ENCODE measurements at regions not wholly inside any gene's neighbourhood (a gene's known extent, or its start where the extent isn't known, plus 50 kb on each side); places are given as distances from the start of the nearest gene placed in this dataset.
A peak's percentile ranks its signal among the peaks of the same experiment; 100 is the strongest.
"Not testable (repeated sequence)": the region's sequence is repeated elsewhere in the genome, so short reads cannot be mapped to it uniquely, and the experiment has no call there.

DNA sequence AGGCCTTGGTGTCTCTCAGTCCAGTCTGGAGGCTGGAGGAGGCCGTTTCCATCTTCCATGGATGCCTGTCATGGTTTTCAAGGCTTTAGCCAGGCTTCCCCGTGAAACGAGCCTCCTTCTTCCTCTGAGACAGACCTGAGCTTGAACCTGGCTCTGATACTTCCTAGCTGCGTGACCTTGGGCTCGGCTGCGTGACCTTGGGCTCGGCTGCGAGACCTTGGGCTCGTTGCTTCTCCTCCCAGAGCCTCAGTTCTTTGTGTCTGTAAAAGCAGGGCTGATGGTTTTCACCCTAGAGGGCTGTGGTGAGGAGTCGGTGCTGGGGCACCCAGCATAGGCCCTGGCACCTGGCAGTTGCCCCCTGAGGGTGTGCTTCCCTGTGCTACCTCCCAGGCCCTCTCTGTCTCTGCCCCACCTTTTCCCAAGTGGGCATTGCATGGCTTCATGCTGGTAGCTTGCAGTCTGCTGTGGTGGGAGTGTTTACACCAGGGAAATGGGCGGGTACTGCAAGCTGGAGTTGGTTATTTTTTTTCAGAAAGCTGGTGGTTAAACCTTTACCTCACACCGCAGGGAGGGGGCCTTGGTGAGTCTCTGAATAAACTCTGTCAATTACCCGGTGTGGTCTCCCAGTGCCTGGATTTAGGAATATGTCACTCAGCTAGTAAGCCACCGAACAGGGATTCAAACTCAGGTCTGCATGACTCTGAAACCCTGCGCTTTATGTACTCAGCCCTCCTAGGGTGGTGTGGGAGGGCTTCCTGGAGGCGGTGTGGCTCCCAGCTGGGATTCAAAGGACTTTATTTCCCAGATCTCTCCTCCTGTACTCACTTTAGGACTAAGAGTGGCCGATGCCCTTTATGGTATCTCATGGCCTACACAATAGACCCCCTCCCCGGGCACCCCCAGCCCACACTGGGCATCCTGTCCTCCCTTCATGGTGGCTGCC lies 129.0 kb upstream of the CIBAR2 start:
- no peak for DNase-seq

DNA sequence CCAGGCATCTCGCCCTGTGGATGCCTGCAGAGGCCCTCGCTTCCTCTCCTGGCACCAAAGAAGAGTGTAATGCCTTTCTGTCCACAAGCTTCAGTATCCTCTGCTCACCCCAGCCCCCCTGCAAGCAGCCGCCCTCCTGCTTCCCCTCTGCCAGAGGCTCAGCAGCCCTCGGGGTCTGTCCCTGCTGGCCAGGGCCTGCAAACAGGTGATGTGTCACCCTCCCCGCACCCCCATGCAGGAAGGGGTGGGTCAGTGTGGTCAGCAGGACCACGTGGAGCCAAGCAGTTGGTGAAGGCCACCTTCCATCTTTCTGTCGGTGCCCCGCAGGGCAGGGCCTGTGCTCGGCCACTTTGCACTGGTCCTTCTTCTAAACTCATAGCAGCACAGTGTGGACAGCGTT lies 129.9 kb upstream of the CIBAR2 start:
- DNase-seq, result no peak

DNA sequence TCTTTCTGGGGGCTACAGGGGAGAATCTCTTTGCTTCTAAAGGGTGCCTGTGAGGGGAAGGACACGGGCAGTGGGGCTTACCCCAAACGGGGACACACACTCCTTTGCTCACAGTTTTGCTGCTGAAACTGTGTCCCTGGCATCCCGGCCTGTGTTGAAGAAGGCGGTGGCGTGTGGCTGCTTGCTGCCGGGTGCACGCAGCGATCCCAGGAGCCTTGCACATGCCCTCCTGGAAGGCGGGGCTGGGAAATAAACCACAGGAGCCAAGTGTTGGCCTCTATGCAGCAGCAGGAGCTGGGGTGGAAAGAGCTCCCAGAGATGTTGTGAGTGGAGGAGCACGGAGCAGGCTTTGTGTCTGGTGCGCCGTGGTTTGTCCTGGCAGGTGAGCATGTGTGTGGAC lies 131.0 kb upstream of the CIBAR2 start:
- DNase-seq, result no peak

DNA sequence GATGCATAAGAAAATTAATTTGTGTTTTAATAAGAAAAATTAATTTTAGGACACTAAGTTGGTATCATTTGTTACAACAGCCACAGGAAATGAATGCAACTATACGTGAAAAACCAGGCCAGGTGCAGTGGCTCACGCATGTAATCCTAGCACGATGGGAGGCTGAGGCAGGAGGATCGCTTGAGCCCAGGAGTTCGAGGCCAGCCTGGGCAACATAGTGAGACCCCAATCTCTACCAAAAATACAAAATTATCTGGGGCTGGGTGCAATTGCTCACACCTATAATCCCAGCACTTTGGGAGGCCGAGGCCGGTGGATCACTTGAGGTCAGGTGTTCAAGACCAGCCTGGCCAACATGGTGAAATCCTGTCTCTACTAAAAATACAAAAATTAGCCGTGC lies 132.2 kb upstream of the CIBAR2 start:
- DNase-seq, result not testable (repeated sequence)

DNA sequence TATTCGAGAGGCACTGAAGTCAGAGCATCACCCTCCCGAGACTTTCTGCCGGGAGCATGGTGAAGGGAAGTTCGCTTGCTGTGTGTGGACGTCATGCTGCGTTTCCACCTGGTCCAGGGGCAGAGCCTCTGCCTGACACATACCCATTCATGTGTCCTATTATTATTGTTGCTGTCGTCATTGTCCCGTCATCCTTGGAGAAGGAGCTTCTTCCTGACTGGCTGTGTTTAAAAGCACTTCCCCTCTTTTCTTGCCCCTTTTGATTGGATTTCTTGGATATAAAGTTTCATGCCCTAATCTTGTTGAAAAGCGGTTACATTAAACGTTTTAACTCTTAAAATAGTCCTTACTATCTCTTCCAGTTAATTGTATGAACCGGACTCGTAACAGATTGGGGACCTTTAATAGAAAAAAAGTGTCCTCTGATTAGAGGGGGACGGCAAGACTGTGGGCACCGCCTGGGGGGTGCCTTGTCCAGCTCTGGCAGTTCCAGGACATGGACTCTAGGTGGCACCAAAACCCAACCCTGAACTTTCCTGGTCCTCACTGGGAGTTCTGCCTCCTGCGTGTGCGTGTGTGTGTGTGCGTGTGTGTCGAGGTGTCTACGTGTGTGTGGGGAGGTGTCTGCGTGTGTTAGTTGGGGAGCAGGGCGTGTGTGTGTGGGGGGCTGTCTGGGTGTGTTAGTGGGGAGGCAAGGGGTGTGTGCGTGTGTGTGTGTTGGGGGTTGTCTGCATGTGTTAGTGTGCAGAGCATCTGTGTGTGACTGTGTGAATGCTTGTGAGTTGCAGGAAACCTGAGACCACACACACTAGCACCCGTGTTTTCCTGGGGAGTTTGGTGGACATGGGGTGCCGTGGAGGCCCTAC lies 133.3 kb upstream of the CIBAR2 start:
- DNase-seq, result peak; percentile 82

DNA sequence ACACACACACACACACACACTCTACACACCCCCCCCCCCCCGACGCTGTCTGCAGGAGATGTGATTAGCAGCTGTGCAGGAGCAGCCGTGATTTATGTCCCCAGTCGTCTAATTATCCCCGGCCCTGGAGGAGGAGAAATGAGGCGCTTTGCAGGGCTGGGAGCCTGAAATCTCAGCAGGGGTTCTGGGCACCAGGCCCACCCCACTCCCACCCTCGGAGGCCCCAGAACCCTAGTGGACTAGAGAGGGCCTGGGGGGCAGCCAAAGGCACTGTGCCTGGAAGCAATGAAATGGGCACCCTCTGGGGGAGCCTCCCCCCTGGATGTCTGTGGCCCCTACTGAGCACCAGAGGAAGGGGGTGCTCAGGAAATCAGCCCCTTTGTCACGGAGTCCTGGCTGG lies 134.2 kb upstream of the CIBAR2 start:
- DNase-seq, result peak; percentile 72

DNA sequence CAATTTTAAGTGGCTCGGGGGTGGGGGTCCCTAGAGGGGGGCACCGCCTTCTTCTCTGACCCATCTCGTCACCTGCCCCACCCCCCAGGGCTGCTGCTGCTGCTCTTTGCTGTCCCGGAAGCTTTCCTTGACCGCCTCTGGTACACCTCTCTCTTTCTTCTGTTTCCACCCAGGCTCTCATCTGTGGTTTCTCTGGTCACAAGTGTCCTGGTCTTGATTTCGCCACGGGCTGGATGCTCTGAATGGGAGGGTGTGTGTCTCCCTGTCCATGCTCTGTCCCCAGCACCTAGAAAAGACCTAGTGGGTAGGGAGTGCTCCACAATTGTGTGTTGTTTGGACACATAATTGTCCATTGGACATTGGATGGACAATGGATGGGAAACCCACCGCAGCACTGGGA lies 134.7 kb upstream of the CIBAR2 start:
- no peak for DNase-seq

DNA sequence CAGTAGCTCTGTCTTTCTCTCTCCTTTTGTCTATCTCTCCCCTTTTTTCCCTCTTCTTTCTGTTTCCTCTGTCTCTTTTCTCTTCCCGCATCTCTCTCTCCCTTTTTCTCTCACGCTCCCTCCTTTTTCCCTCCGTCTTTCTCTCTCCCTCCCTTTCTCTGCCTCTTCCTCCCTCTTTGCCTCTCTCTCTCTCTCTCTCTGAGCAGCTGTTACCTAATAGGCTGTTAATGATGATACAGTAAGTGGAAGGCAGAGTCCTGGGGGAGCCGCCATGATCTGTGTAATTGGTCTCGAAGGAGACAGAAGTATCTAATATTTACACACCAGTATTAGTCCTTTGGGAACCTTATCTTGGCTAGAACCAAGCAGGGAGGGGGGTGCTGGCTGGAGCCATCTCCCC lies 136.1 kb upstream of the CIBAR2 start:
- no peak for DNase-seq

DNA sequence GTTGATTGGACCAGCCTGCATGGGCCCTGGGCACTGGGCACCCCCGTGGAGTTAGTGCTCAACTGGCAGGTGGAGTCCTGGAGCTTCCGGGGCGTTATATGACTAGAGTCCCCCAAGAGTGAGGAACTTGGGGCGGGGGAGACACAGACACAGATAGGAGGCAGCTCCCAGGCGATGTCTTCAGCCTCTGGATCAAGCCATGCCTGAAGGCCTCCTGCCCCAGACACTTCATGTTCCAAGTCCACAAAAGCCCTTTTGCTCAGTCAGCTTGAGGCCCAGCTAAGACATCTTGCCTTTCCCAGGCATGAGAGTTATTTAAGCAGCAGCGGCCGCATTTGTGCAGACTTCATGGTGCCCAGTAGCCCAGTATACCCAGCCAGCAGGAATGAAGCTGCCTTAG lies 136.6 kb upstream of the CIBAR2 start:
- DNase-seq, result no peak

DNA sequence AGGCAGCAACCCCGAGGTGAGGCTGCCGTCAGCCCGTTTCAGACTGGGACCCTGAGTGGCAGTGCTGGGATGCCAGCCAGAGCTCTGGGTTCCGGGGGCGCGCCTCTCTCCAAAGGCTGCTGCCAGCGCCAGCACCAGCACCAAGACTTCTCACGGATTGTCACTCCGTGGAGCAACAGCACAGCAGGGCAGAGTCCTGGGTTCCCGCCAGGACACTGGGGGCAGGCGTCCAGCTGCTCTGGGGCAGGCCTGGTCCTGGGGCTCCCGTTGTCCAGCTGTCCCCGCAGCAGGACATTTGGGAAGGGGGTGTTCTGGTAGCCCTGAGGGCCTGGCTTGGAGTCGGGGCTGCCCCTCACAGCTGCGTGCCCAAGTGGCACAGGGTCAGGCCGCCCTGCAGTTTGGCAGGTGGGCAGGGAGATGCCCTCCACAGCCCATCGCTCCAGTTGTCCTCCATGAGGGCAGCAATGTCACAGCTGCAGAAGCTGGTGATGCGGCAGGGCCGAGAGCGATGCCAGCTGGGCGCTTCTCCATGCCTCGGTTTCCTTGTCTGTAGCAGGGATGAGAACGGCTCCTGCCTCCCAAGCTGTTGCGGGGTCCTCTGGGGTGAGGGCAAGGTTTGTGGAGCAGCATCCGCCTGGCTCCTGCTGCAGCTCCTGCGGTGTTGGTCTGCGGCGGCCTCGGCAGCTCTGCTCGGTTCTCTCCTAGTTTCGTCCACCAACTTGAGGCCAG lies 137.3 kb upstream of the CIBAR2 start:
- DNase-seq, result no peak

DNA sequence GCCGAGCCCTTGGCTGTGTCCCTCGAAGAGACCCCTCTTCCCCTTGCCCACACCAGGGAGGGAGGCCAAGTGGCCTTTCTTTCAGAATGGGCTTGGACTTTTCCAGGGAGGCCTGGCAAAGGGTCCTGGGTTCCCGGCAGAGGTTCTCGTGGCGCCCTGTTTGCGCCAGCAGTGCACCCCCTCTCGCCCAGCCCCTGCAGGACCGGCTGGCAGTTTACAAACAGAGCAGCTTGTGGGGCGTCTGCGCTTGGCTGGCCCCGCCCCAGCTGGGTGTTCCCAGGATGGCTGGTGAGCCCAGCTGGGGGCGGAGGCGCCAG lies 137.8 kb upstream of the CIBAR2 start:
- no peak for DNase-seq

DNA sequence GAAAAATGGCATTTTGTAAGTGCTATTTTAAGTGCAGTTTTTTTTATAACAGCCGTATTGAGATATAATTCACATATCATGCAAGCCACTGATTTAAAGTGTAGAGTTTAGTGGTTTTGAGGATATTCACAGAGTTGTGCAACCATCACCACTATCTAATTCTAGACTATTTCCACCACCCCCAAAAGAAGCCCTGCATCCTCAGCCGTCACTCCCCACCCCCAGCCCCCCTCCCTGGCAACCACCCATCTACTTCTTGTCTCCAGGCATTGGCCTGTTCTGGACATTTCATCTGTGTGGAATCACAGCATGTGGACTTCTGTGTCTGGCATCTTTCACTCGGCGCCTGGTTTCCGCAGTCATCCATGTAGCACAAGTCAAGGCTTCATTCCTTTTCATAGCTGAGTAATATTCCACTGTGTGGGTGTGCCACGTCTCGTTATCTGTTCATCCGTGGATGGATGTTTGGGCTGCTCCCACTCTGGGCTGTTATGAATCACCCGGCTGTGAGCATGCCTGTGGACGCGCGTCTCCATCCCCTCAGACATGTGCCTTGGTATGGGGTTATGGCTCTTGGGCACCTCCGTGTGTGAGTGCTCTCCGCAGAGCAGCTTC lies 138.4 kb upstream of the CIBAR2 start:
- DNase-seq, result peak; percentile 88

DNA sequence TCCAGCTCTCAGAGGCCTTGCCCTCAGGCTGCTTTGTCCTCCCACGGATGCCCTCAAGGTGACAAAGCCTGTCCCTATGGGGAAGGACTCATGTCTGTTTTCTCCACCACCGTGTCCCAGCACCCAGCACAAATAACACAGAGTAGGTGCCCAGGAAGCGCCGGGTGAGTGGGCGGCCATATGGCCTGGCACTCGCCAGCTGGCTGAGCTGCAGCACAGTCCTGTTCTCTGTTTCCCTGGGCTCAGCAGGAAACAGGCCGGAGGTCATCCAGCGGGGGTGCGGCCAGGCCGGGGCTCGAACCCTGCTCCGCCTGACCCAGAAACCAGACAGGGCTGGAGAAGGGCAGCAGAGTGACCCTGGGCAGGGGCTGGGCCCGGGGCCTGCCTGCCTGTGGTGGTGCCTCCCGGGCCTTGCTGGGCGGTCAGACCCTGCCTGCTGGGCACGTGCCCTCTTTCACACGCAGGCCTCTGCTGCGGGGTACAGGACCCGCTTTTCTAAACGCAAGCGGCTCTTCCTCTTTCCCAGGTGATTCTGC lies 139.0 kb upstream of the CIBAR2 start:
- no peak for DNase-seq

DNA sequence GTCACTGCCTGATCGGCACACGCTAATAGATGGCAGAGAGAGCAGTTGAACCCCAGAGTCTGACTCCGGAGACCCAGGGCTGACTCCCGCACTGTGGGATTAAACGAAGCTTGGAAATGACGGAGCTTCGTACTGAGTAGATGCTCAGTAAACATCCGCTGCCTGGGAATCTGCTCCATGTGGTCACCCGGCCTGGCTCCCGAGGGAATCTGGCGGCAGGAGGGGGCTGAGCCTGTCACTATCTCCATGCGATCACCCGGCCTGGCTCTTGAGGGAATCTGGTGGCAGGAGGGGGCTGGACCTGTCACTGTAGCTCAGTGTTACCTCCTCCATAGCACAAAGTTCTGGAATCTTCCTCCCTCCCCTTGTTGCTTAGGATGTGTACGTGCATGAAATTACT lies 139.7 kb upstream of the CIBAR2 start:
- no peak for DNase-seq

DNA sequence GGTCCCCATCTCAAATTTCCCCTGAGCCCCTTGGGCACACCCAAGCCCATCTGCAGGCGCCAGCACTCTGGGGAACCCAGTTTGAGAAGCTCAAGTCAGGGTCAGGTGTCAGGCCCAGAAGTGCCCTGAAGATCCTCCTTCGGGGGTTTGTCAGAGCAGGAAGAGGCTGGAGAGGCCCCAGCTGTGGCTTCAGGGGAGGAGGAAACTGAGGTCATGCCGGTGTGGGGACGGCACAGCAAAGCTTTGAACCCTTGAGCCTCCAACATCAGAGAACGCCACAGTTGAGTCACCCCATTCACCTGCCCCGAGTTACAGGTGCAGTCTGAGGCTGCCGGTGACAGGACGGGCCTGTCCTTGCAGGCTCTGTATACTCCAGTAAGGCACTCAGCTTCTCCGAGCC lies 140.2 kb upstream of the CIBAR2 start:
- no peak for DNase-seq

DNA sequence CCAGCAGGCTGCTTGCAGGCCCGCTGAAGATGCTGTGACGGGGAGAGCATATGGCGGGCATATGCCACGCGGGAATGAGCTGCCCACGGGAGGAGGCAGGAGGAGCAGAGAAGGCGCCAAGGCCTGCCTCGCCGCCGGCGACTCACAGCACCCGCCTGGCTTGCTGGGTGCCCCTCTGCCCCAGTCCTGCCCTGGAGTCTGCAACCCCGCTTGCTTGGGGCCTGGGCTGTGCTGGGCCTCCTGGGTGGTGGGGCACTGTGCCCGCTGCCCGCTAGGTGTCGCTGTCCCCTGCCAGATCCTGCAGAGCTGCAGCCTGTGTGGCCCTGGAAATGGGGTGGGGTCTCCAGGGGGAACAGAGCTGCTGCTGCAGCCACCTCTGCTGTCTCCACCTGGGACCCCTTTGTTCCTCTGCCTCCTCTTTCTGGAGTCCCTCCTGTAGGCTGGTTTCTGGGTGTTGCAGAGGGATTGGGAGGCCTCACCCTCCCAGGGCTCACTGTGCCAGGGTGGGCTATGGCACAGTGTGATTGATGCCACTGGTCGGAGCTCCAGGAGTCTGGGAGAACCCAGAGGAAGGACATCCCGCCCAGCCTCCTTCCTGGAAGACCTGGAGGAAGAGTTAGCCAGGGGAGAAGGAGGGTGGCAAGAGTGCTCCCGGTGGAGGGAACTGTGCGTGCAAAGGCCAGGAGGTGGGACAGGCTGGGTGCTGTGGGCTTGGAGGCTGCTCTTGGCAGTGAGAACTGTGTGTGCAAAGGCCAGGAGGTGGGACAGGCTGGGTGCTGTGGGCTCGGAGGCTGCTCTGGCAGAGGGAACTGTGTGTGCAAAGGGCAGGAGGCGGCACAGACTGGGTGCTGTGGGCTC lies 141.0 kb upstream of the CIBAR2 start:
- DNase-seq, result peak; percentile 24

DNA sequence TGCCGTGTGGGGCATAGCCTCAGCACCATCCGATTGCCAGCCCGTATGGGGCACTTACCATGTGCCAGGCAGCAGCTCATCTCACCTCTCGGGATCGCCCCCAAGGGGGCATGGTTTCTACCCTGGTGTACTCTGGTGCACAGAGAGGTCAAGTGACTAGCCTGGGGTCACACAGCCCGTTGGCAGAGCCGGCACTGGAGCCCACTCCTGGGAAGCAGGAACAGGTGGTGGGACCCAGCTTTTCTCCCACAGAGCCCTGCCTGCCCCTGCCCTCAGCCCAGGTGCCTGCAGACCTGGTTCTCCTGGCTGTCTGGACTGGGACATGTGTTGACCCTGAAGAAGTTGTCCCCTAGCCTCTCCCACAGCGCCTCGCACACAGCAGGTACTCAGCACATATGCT lies 141.8 kb upstream of the CIBAR2 start:
- DNase-seq, result no peak

DNA sequence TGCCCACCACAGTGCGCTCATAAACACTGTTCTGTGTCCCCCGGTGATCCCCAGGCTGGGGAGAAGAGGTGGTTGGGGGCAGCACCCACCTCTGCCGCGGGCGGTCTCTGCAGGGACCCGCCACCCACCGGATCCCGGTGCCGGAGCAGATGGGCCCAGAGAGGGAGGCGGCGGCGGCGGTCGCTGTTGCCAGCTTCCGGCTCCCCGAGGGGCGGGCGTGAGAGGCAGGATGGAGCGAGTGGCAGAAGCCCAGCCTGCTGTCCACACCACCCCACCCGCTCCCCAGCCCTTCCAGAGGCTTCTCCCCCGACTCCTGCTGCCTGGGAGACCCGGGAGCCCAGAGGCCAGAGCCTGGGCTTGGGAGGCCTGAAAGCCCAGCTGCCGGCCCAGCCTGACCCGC lies 142.6 kb upstream of the CIBAR2 start:
- DNase-seq, result no peak

DNA sequence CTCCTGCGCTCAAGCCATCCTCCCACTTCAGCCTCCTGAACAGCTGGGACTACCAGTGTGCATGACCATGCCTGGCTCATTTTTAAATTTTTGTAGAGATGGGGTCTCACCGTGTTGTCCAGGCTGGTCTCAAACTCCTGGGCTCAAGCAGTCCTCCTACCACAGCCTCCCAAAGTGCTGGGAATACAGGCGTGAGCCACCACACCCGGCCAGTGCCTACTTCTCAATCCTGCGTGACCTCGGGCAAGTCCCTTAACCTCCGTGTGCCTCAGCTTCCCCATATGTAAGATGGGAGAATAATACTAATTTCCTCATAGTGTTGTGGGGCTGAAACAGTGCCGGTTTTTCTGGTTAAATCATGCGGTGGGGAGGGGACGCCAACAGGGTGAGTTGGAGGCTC lies 143.5 kb upstream of the CIBAR2 start:
- DNase-seq, result no peak

DNA sequence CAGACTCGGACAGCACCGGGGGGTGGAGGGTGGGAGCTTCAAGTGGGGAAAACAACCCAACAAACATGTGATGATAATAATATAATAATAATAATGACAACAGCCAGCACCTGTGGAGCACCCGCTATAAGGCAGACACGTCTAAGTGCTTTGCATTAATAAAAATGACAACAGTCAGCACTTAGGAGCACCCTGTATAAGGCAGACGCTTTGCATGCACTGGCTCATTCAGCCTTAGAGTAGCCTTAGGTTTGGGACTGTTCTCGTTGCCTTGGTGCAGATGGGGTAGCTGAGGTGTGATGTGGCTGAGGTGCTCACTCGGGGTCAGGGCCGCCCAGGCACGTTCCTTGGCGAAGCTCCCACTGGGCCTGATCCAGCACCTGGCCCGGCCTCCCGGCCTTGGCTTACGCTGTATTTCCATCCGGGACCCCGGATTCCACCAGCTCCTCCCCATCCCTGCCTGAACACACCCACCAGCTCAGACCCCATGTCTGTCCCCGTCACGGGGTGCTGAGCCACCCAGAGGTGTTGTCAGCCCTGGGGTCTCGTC lies 144.0 kb upstream of the CIBAR2 start:
- DNase-seq, result no peak

DNA sequence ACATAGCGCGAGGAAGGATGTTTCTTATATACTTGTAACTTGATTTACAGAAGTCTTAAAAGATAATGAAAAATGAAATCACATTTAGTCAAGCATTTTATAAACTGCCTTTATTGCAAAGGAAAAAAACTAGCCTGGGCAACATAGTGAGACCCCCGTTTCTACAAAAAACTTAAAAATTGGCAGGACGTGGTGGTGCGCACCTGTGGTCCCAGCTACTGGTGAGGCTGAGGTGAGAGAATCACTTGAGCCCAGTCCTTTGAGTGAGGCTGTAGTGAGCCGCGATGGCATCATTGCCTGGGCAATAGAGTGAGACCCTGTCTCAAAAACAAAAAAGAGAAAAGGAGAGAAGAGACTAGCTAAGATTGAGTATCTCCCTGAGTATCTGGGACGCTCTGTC lies 145.2 kb upstream of the CIBAR2 start:
- DNase-seq, result no peak
